ENCODE measurements at regions not wholly inside any gene's neighbourhood (a gene's known extent, or its start where the extent isn't known, plus 50 kb on each side); places are given as distances from the start of the nearest gene placed in this dataset. TPM values are rescaled to one million over a fixed set of nuclear protein-coding genes. Genes with fewer than 3 reads are reported as not detected.

DNA sequence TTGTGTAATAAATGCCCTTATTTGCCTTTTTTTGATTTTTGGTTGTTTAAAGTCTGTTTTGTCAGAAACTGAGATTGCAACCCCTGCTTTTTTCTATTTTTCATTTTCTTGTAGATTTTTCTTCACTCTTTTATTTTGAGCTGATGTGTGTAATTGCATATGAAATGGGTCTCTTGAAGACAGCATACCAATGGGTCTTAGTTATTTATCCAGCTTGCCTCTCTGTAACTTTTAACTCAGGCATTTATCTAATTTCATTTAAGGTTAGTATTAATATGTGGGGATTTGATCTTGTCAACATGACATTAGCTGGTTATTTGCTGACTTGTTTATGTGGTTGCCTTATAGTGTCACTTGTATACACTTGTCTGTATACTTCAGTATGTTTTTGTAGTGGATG, 378.0 kb downstream of the CPXCR1 start:
- CTCF ChIA-PET = no interaction called here
- H3K4me3 ChIP-seq (ENCODE audit: low read depth, low read length) = no peak overlapping the region
- TF ChIP-seq, protein P1, sequence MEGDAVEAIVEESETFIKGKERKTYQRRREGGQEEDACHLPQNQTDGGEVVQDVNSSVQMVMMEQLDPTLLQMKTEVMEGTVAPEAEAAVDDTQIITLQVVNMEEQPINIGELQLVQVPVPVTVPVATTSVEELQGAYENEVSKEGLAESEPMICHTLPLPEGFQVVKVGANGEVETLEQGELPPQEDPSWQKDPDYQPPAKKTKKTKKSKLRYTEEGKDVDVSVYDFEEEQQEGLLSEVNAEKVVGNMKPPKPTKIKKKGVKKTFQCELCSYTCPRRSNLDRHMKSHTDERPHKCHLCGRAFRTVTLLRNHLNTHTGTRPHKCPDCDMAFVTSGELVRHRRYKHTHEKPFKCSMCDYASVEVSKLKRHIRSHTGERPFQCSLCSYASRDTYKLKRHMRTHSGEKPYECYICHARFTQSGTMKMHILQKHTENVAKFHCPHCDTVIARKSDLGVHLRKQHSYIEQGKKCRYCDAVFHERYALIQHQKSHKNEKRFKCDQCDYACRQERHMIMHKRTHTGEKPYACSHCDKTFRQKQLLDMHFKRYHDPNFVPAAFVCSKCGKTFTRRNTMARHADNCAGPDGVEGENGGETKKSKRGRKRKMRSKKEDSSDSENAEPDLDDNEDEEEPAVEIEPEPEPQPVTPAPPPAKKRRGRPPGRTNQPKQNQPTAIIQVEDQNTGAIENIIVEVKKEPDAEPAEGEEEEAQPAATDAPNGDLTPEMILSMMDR (IDR thresholded peaks at IDR 0.05; ENCODE audit: insufficient read depth, low read depth, low read length) = no peak
- H3K36me3 ChIP-seq (ENCODE audit: control insufficient read depth, insufficient read depth, low read length) = no peaks in the 10 kb centered on the region
- H3K27me3 ChIP-seq (ENCODE audit: control insufficient read depth, insufficient read depth, low read length) = no peaks in the 10 kb centered on the region
- DNase-seq (ENCODE audit: low read depth) = no peak
- POLR2A ChIA-PET = no interaction called here

Small RNA genes in the stretch of these regions (small RNA-seq; reads per million reads assigned to genes)
- not detected for gene AL731768.1 (ENCODE audit: insufficient read length, low read depth, low replicate concordance)
